Right atrium auricular region (tissue), 2 donors: ENCODE measurements at regions not wholly inside any gene's neighbourhood (a gene's known extent, or its start where the extent isn't known, plus 50 kb on each side); places are given as distances from the start of the nearest gene placed in this dataset.

Experiments
- DNase-seq: peaks from one replicate; pipeline ENCODE4 v3.0.0-alpha.2; 2019; ENCODE audit warnings: low spot score
- H3K27ac ChIP-seq, 2 donors: fragments of 200-600 bp; sonication (generic); 1 replicate in 1 of 2; 2 replicates in 1 of 2; pipeline ENCODE4 v1.5.1; 2016 to 2019
- H3K27me3 ChIP-seq, 2 donors: fragments of 200-600 bp; sonication (generic); one replicate each; pipeline versions ENCODE4 v1.5.1 to v1.6.0; 2017 to 2019
- H3K36me3 ChIP-seq: fragments of 200-600 bp; sonication (generic); one replicate; pipeline ENCODE4 v1.5.1; 2016
- H3K4me1 ChIP-seq, 2 donors: fragments of 200-600 bp; sonication (generic); one replicate each; pipeline versions ENCODE4 v1.5.1 to v1.6.0; 2017 to 2019
- H3K4me3 ChIP-seq, 2 donors: fragments of 200-600 bp; sonication (generic); 1 replicate in 1 of 2; 2 replicates in 1 of 2; pipeline ENCODE4 v1.5.1; 2017 to 2019; ENCODE audit warnings: mild to moderate bottlenecking in 1 of 2, moderate library complexity in 1 of 2
- H3K9me3 ChIP-seq, 2 donors: fragments of 200-600 bp; sonication (generic); one replicate each; pipeline ENCODE4 v1.5.1; 2019
- CTCF ChIP-seq, 2 donors: fragments of 200-600 bp; sonication (generic); IDR thresholded peaks; one replicate each; pipeline ENCODE4 v1.5.1; 2019; ENCODE audit warnings: antibody characterized with exemption in 2 of 2

- DNase-seq: no peak
- Histone ChIP-seq H3K9me3 (no peaks in the 10 kb centered on the region), H3K4me1 (no peaks in the 10 kb centered on the region), H3K27me3 (no peaks in the 10 kb centered on the region), H3K4me3 (no peak overlapping the region), H3K36me3 (no peaks in the 10 kb centered on the region), H3K27ac (no peak overlapping the region)
- TF ChIP-seq CTCF (IDR thresholded peaks at IDR 0.05): no peak
These were observed 113.8 kb upstream of the TAF11L2 start for GRCh38 chr5:17384181-17384580.

- no peaks in the 10 kb centered on the region for H3K9me3 ChIP-seq
- H3K4me3 ChIP-seq: no peak overlapping the region
- DNase-seq: no peak
- no peak for TF ChIP-seq CTCF (IDR thresholded peaks at IDR 0.05)
- H3K4me1 ChIP-seq: no peaks in the 10 kb centered on the region
- H3K27ac ChIP-seq: no peak overlapping the region
- H3K27me3 ChIP-seq: no peaks in the 10 kb centered on the region
- H3K36me3 ChIP-seq: no peaks in the 10 kb centered on the region
These were observed 109.3 kb upstream of the TAF11L2 start for GRCh38 chr5:17388717-17389116.

GRCh38 chr5:17394086-17394485 lies 103.9 kb upstream of the TAF11L2 start:
- Histone ChIP-seq H3K9me3 (no peaks in the 10 kb centered on the region), H3K4me3 (no peak overlapping the region), H3K27me3 (no peaks in the 10 kb centered on the region), H3K36me3 (no peaks in the 10 kb centered on the region), H3K4me1 (no peaks in the 10 kb centered on the region), H3K27ac (no peak overlapping the region)
- no peak for DNase-seq
- no peak for TF ChIP-seq CTCF (IDR thresholded peaks at IDR 0.05)

- no peak for TF ChIP-seq CTCF (IDR thresholded peaks at IDR 0.05)
- Histone ChIP-seq H3K36me3 (no peaks in the 10 kb centered on the region), H3K4me1 (no peaks in the 10 kb centered on the region), H3K27ac (no peak overlapping the region), H3K27me3 (no peaks in the 10 kb centered on the region), H3K9me3 (no peaks in the 10 kb centered on the region), H3K4me3 (no peak overlapping the region)
- DNase-seq: no peak
These were observed 102.7 kb upstream of the TAF11L2 start for GRCh38 chr5:17395106-17395880.

GRCh38 chr5:17396247-17396646 lies 101.8 kb upstream of the TAF11L2 start:
- DNase-seq: no peak
- Histone ChIP-seq H3K27me3 (no peaks in the 10 kb centered on the region), H3K27ac (no peak overlapping the region), H3K36me3 (no peaks in the 10 kb centered on the region), H3K4me3 (no peak overlapping the region), H3K4me1 (no peaks in the 10 kb centered on the region), H3K9me3 (no peaks in the 10 kb centered on the region)
- no peak for TF ChIP-seq CTCF (IDR thresholded peaks at IDR 0.05)

- no peak for TF ChIP-seq CTCF (IDR thresholded peaks at IDR 0.05)
- no peaks in the 10 kb centered on the region for H3K27me3 ChIP-seq
- H3K9me3 ChIP-seq: no peaks in the 10 kb centered on the region
- H3K4me1 ChIP-seq: no peaks in the 10 kb centered on the region
- H3K27ac ChIP-seq: no peak overlapping the region
- H3K36me3 ChIP-seq: no peaks in the 10 kb centered on the region
- H3K4me3 ChIP-seq: no peak overlapping the region
- no peak for DNase-seq
These were observed 99.6 kb upstream of the TAF11L2 start for GRCh38 chr5:17398431-17398830.
